SK-N-SH (cell line): ENCODE measurements at regions not wholly inside any gene's neighbourhood (a gene's known extent, or its start where the extent isn't known, plus 50 kb on each side); places are given as distances from the start of the nearest gene placed in this dataset.

Source experiments
- CTCF ChIA-PET: fragments of 300-600, 350-600 bp; formaldehyde crosslinking; extraction: SDS; loops from one replicate; lab custom pipeline; 2021; lab: Yijun Ruan, JAX
- POLR2A ChIA-PET: fragments of 350-600 bp; sonication (Branson Sonifier 250); formaldehyde crosslinking; extraction: SDS; loops from one replicate; lab custom pipeline; 2020; ENCODE audit warnings: antibody characterized with exemption, inconsistent platforms; lab: Yijun Ruan, JAX
- DNase-seq: peaks from one replicate; pipeline ENCODE4 v3.0.0; 2012
- H2AFZ ChIP-seq: fragments of 200-600 bp; sonication (generic); 2 replicates; pipeline ENCODE4 v1.8.1; 2016; ENCODE audit warnings: antibody characterized with exemption, mild to moderate bottlenecking, low read depth
- H3F3A ChIP-seq: fragments of 200-600 bp; sonication (generic); replicated peaks from 2 replicates; pipeline ENCODE3; 2016; ENCODE audit warnings: antibody characterized with exemption, mild to moderate bottlenecking; ENCODE audit not compliant: insufficient read depth
- H3K27ac ChIP-seq, 2 experiments: fragments of 200-500 bp in 1 of 2; fragments of 200-600 bp in 1 of 2; sonication (Bioruptor generic) in 1 of 2; sonication (generic), shearing (Covaris generic) in 1 of 2; 2 replicates each; pipeline versions ENCODE4 v1.5.1 to v1.6.1; 2014 to 2016; ENCODE audit warnings: low read depth in 2 of 2, inconsistent platforms in 1 of 2, low read length in 1 of 2, mild to moderate bottlenecking in 1 of 2, mixed read lengths in 1 of 2
- H3K27me3 ChIP-seq: fragments of 200-600 bp; sonication (generic), shearing (Covaris generic); 2 replicates; pipeline ENCODE4 v1.6.1; 2016; ENCODE audit warnings: mixed run types; ENCODE audit not compliant: insufficient read depth
- H3K36me3 ChIP-seq, 2 experiments: fragments of 200-500 bp in 1 of 2; fragments of 200-600 bp in 1 of 2; sonication (Bioruptor generic) in 1 of 2; sonication (generic) in 1 of 2; replicated peaks in 1 of 2; 2 replicates each; pipeline versions ENCODE3 to v1.5.1; 2014 to 2016; ENCODE audit warnings: low read length in 1 of 2, mild to moderate bottlenecking in 1 of 2; ENCODE audit not compliant: insufficient read depth in 2 of 2, control insufficient read depth in 1 of 2
- H3K4me1 ChIP-seq, 2 experiments: fragments of 200-500 bp in 1 of 2; fragments of 200-600 bp in 1 of 2; sonication (Bioruptor generic) in 1 of 2; sonication (generic), shearing (Covaris generic) in 1 of 2; 2 replicates each; pipeline versions ENCODE4 v1.5.1 to v1.6.1; 2014 to 2016; ENCODE audit warnings: low read depth in 1 of 2, low read length in 1 of 2, mixed run types in 1 of 2; ENCODE audit not compliant: insufficient read depth in 2 of 2, control insufficient read depth in 1 of 2
- H3K4me2 ChIP-seq: fragments of 200-600 bp; sonication (generic), shearing (Covaris generic); 2 replicates; pipeline ENCODE4 v1.6.1; 2017; ENCODE audit warnings: mixed run types
- H3K4me3 ChIP-seq, 2 experiments: fragments of 200-500 bp in 1 of 2; fragments of 200-600 bp in 1 of 2; sonication (Bioruptor generic) in 1 of 2; sonication (generic), shearing (Covaris generic) in 1 of 2; 2 replicates each; pipeline versions ENCODE4 v1.5.1 to v1.8.1; 2014 to 2016; ENCODE audit warnings: low read depth in 2 of 2, inconsistent platforms in 1 of 2, low read length in 1 of 2, mild to moderate bottlenecking in 1 of 2, mixed read lengths in 1 of 2, moderate library complexity in 1 of 2
- H3K79me2 ChIP-seq: fragments of 200-600 bp; sonication (generic); 2 replicates; pipeline ENCODE4 v1.8.1; 2017; ENCODE audit warnings: mild to moderate bottlenecking; ENCODE audit not compliant: insufficient read depth
- H3K9ac ChIP-seq: fragments of 200-600 bp; sonication (generic); 2 replicates; pipeline ENCODE4 v1.6.1; 2017; ENCODE audit warnings: mixed run types
- H3K9me2 ChIP-seq: fragments of 200-600 bp; sonication (generic); 2 replicates; pipeline ENCODE4 v1.6.1; 2017; ENCODE audit warnings: mixed run types
- H3K9me3 ChIP-seq: fragments of 200-600 bp; sonication (generic); 2 replicates; pipeline ENCODE4 v1.6.1; 2017; ENCODE audit warnings: mixed run types, mild to moderate bottlenecking, moderate library complexity
- H4K20me1 ChIP-seq: fragments of 200-600 bp; sonication (generic); 2 replicates; pipeline ENCODE4 v1.6.1; 2017; ENCODE audit warnings: mild to moderate bottlenecking, mixed run types; ENCODE audit not compliant: insufficient read depth
- CHD2 ChIP-seq: fragments of 150-350 bp; IDR thresholded peaks from 2 replicates; pipeline ENCODE4 v1.6.1; 2018; ENCODE audit warnings: low read length; ENCODE audit not compliant: partially characterized antibody
- FOSL2 ChIP-seq: IDR thresholded peaks from 2 replicates; pipeline ENCODE4 v1.4.0; 2012; ENCODE audit warnings: low read depth, mild to moderate bottlenecking, moderate library complexity, borderline replicate concordance
- FOXJ3 ChIP-seq: sonication (generic); formaldehyde crosslinking; IDR thresholded peaks from 2 replicates; pipeline ENCODE4 v1.5.1; 2020; ENCODE audit warnings: mild to moderate bottlenecking, missing genetic modification reagents
- FOXM1 ChIP-seq: IDR thresholded peaks from 2 replicates; pipeline ENCODE4 v1.4.0; 2012; ENCODE audit warnings: low read depth, mild to moderate bottlenecking
- GABPA ChIP-seq: IDR thresholded peaks from 2 replicates; pipeline ENCODE4 v1.4.0; 2012; ENCODE audit warnings: low read depth, mild to moderate bottlenecking
- IRF3 ChIP-seq: fragments of 150-350 bp; IDR thresholded peaks from 2 replicates; pipeline ENCODE4 v1.6.1; 2016; ENCODE audit warnings: mild to moderate bottlenecking, low read depth, low read length
- MEF2A ChIP-seq: IDR thresholded peaks from 2 replicates; pipeline ENCODE4 v1.4.0; 2012; ENCODE audit warnings: low read depth, borderline replicate concordance
- RAD21 ChIP-seq: IDR thresholded peaks from 2 replicates; pipeline ENCODE4 v1.6.1; 2012; ENCODE audit warnings: mild to moderate bottlenecking, low read length
- REST ChIP-seq: IDR thresholded peaks from 2 replicates; pipeline ENCODE4 v1.6.1; 2012; ENCODE audit warnings: mild to moderate bottlenecking, low read depth, low read length, moderate library complexity
- RFX5 ChIP-seq: IDR thresholded peaks from 2 replicates; pipeline ENCODE4 v1.6.1; 2012; ENCODE audit warnings: mild to moderate bottlenecking, improper control_type of control experiment, low read length
- RXRA ChIP-seq: IDR thresholded peaks from 2 replicates; pipeline ENCODE4 v1.4.0; 2012; ENCODE audit warnings: low read depth, mild to moderate bottlenecking, borderline replicate concordance
- SIN3A ChIP-seq: IDR thresholded peaks from 2 replicates; pipeline ENCODE4 v1.6.1; 2012; ENCODE audit warnings: low read depth, mild to moderate bottlenecking, low read length, moderate library complexity, borderline replicate concordance
- SMC3 ChIP-seq: IDR thresholded peaks from 2 replicates; pipeline ENCODE4 v1.6.1; 2012; ENCODE audit warnings: low read depth, low read length, improper control_type of control experiment
- TEAD4 ChIP-seq: IDR thresholded peaks from 2 replicates; pipeline ENCODE4 v1.4.0; 2012; ENCODE audit warnings: mild to moderate bottlenecking, borderline replicate concordance; ENCODE audit not compliant: insufficient read depth
- USF1 ChIP-seq: IDR thresholded peaks from 2 replicates; pipeline ENCODE4 v1.4.0; 2012; ENCODE audit warnings: low read depth, borderline replicate concordance
- USF2 ChIP-seq: fragments of 150-350 bp; IDR thresholded peaks from 2 replicates; pipeline ENCODE4 v1.6.1; 2017; ENCODE audit warnings: antibody characterized with exemption, low read length, low read depth, borderline replicate concordance
- YY1 ChIP-seq: IDR thresholded peaks from 2 replicates; pipeline ENCODE4 v1.4.0; 2012; ENCODE audit warnings: low read depth, mild to moderate bottlenecking
- WGBS: methylation state at CpG from one replicate; pipeline ENCODE4 v1.1.6; 2017; ENCODE audit warnings: low lambda C conversion rate; 5-methylcytosine and 5-hydroxymethylcytosine counted together

- Histone ChIP-seq H3K27ac (no peak overlapping the region), H3K4me3 (no peak overlapping the region), H2AFZ (no peak overlapping the region), H3K4me1 (no peaks in the 10 kb centered on the region), H3K36me3 (no peaks in the 10 kb centered on the region), H3K9me2 (no peaks in the 10 kb centered on the region), H3K79me2 (no peaks in the 10 kb centered on the region), H3K4me2 (no peak overlapping the region), H3K9me3 (no peaks in the 10 kb centered on the region), H4K20me1 (no peaks in the 10 kb centered on the region), H3K9ac (no peak overlapping the region), H3K27me3 (peaks cover 14% of the 10 kb centered on the region; the same call in 1 of the 2 replicates), H3F3A (no peaks in the 10 kb centered on the region)
- ChIA-PET POLR2A (no interaction called here), CTCF (interaction anchor here (1.2 to 3.2 kb wide), 6 partner anchors 9 to 147 kb away, joined by 3 to 18 read pairs (median 5); no protein-coding TSS in a partner anchor)
- no peak for DNase-seq
- 5% methylated on average over 5 of the region's 5 CpGs for WGBS
- no peak for TF ChIP-seq FOXM1
- TF ChIP-seq SIN3A = no peak
Measured at GRCh38 chr22:22348127-22348814, 103.7 kb downstream of the VPREB1 start.

- CTCF ChIA-PET = interaction anchor here (1.7 to 3.2 kb wide), 3 partner anchors 8 to 74 kb away, joined by 5 to 18 read pairs (median 7); no protein-coding TSS in a partner anchor
Measured at GRCh38 chr22:22348815-22349454, 104.3 kb downstream of the VPREB1 start.

More at GRCh38 chr22:22348815-22349454, 104.3 kb downstream of the VPREB1 start:
- H3K4me2 ChIP-seq = no peak overlapping the region
- TF ChIP-seq IRF3 (no peak), RAD21 (no peak), YY1 (no peak), TEAD4 (no peak), FOXJ3 (CRISPR knock-in tag) (no peak), MEF2A (no peak), FOSL2 (no peak), USF2 (no peak), RFX5 (no peak), SMC3 (no peak), CHD2 (no peak), GABPA (no peak), RXRA (no peak), REST (no peak), USF1 (no peak)
- TF ChIP-seq, all 33 proteins: peak for 0
- Histone ChIP-seq H3K4me1 (no peaks in the 10 kb centered on the region), H4K20me1 (no peaks in the 10 kb centered on the region), H3K9ac (no peak overlapping the region), H3K36me3 (no peaks in the 10 kb centered on the region), H2AFZ (no peak overlapping the region), H3K27ac (no peak overlapping the region), H3K79me2 (no peaks in the 10 kb centered on the region), H3K27me3 (peaks cover 15% of the 10 kb centered on the region; the same call in 1 of the 2 replicates), H3K4me3 (no peak overlapping the region), H3F3A (no peaks in the 10 kb centered on the region), H3K9me3 (no peaks in the 10 kb centered on the region), H3K9me2 (no peaks in the 10 kb centered on the region)
- POLR2A ChIA-PET = interaction anchor here (0.9 kb wide), 1 partner anchor 49 kb away, joined by 3 read pairs; no protein-coding TSS in a partner anchor
- DNase-seq = no peak
- WGBS = 13% methylated on average over 6 of the region's 6 CpGs
